ENCODE measurements at regions not wholly inside any gene's neighbourhood (a gene's known extent, or its start where the extent isn't known, plus 50 kb on each side); places are given as distances from the start of the nearest gene placed in this dataset.

- H3K9me3 ChIP-seq = no peaks in the 10 kb centered on the region
- no peak for TF ChIP-seq CTCF (IDR thresholded peaks at IDR 0.05; ENCODE audit: low read depth, low read length)
- DNase-seq = no peak
These were observed 824.9 kb downstream of the GALR1 start for GRCh38 chr18:78074400-78075020.

GRCh38 chr18:78080081-78080480 is 830.4 kb downstream of the GALR1 start:
- Histone ChIP-seq H3K4me3 (ENCODE audit: low read depth, low read length) (no peak overlapping the region), H3K4me1 (no peaks in the 10 kb centered on the region), H3K9me3 (no peaks in the 10 kb centered on the region), H3K36me3 (no peaks in the 10 kb centered on the region), H3K27me3 (no peaks in the 10 kb centered on the region)
- TF ChIP-seq CTCF (IDR thresholded peaks at IDR 0.05; ENCODE audit: low read depth, low read length) = no peak
- DNase-seq = no peak

More at GRCh38 chr18:78074400-78075020, 824.9 kb downstream of the GALR1 start:
- Histone ChIP-seq H3K36me3 (no peaks in the 10 kb centered on the region), H3K4me3 (ENCODE audit: low read depth, low read length) (no peak overlapping the region), H3K4me1 (no peaks in the 10 kb centered on the region), H3K27me3 (peaks cover 7% of the 10 kb centered on the region)

- TF ChIP-seq CTCF (IDR thresholded peaks at IDR 0.05; ENCODE audit: low read depth, low read length) = no peak
- H3K27me3 ChIP-seq = no peaks in the 10 kb centered on the region
- H3K4me3 ChIP-seq (ENCODE audit: low read depth, low read length) = no peak overlapping the region
- H3K36me3 ChIP-seq = no peaks in the 10 kb centered on the region
- H3K9me3 ChIP-seq = no peaks in the 10 kb centered on the region
- H3K4me1 ChIP-seq = no peaks in the 10 kb centered on the region
- DNase-seq = no peak
These were observed 831.1 kb downstream of the GALR1 start for GRCh38 chr18:78080761-78081160.

- Histone ChIP-seq H3K4me1 (no peaks in the 10 kb centered on the region), H3K27me3 (no peaks in the 10 kb centered on the region), H3K36me3 (no peaks in the 10 kb centered on the region), H3K9me3 (no peaks in the 10 kb centered on the region), H3K4me3 (ENCODE audit: low read depth, low read length) (no peak overlapping the region)
- no peak for DNase-seq
- no peak for TF ChIP-seq CTCF (IDR thresholded peaks at IDR 0.05; ENCODE audit: low read depth, low read length)
These were observed 833.2 kb downstream of the GALR1 start for GRCh38 chr18:78082816-78083215.

- no peaks in the 10 kb centered on the region for H3K9me3 ChIP-seq
- no peak for DNase-seq
- no peak for TF ChIP-seq CTCF (IDR thresholded peaks at IDR 0.05; ENCODE audit: low read depth, low read length)
These were observed 835.9 kb downstream of the GALR1 start for GRCh38 chr18:78085241-78086185.

GRCh38 chr18:78086931-78087330 is 837.3 kb downstream of the GALR1 start:
- no peak for TF ChIP-seq CTCF (IDR thresholded peaks at IDR 0.05; ENCODE audit: low read depth, low read length)
- DNase-seq = no peak
- H3K9me3 ChIP-seq = no peaks in the 10 kb centered on the region
- H3K4me3 ChIP-seq (ENCODE audit: low read depth, low read length) = no peak overlapping the region
- H3K27me3 ChIP-seq = no peaks in the 10 kb centered on the region
- H3K4me1 ChIP-seq = no peaks in the 10 kb centered on the region
- H3K36me3 ChIP-seq = no peaks in the 10 kb centered on the region

More at GRCh38 chr18:78085241-78086185, 835.9 kb downstream of the GALR1 start:
- Histone ChIP-seq H3K4me3 (ENCODE audit: low read depth, low read length) (no peak overlapping the region), H3K4me1 (no peaks in the 10 kb centered on the region), H3K27me3 (no peaks in the 10 kb centered on the region), H3K36me3 (no peaks in the 10 kb centered on the region)

All from BE2C (cell line).